Naive thymus-derived CD8-positive, alpha-beta T cell (primary cell): ENCODE measurements at regions not wholly inside any gene's neighbourhood (a gene's known extent, or its start where the extent isn't known, plus 50 kb on each side); places are given as distances from the start of the nearest gene placed in this dataset.

Source experiments
- ATAC-seq, 2 donors: fragments of 150-1000 bp; cut with Tn5 transposase in 1 of 2; sonication (Bioruptor Pico), chemical (Tn5 transposase) in 1 of 2; 1 replicate in 1 of 2; 2 replicates in 1 of 2; pipeline ENCODE4 v1.10.0; 2021; ENCODE audit warnings: mild to moderate bottlenecking in 2 of 2, moderate library complexity in 2 of 2
- POLR2A ChIA-PET: fragments of 350-600 bp; sonication (Branson Sonifier 250); formaldehyde crosslinking; loops from one replicate; lab custom pipeline; 2021; ENCODE audit warnings: antibody characterized with exemption; lab: Charles Lee
- DNase-seq, 10 donors: peaks; one replicate each; pipeline versions ENCODE4 v3.0.0 to v3.0.0-alpha.2; 2020 to 2022
- H3K27ac Mint-ChIP-seq, 10 donors: one replicate each; pipeline ENCODE4 v1.8.0; 2020 to 2022; ENCODE audit warnings: mild to moderate bottlenecking in 10 of 10, mixed read lengths in 10 of 10, moderate library complexity in 4 of 10, inconsistent platforms in 1 of 10
- H3K27me3 Mint-ChIP-seq, 5 donors: one replicate each; pipeline ENCODE4 v1.8.0; 2021 to 2022; ENCODE audit warnings: mixed read lengths in 5 of 5
- H3K36me3 Mint-ChIP-seq, 3 donors: one replicate each; pipeline ENCODE4 v1.8.0; 2020 to 2022; ENCODE audit warnings: mixed read lengths in 3 of 3, mild to moderate bottlenecking in 2 of 3, inconsistent platforms in 1 of 3
- H3K4me1 Mint-ChIP-seq, 4 donors: one replicate each; pipeline ENCODE4 v1.8.0; 2021 to 2022; ENCODE audit warnings: mixed read lengths in 4 of 4
- H3K4me3 Mint-ChIP-seq, 10 donors: one replicate each; pipeline ENCODE4 v1.8.0; 2020 to 2022; ENCODE audit warnings: mild to moderate bottlenecking in 10 of 10, mixed read lengths in 10 of 10, moderate library complexity in 6 of 10, inconsistent platforms in 1 of 10
- H3K9me3 Mint-ChIP-seq, 9 donors: one replicate each; pipeline ENCODE4 v1.8.0; 2020 to 2022; ENCODE audit warnings: mixed read lengths in 9 of 9, mild to moderate bottlenecking in 3 of 9, inconsistent platforms in 1 of 9, moderate library complexity in 1 of 9

- no peak overlapping the region for H3K27ac Mint-ChIP-seq
- DNase-seq: no peak
- no peaks in the 10 kb centered on the region for H3K27me3 Mint-ChIP-seq
- H3K9me3 Mint-ChIP-seq: peaks cover 0 to 9% (median 0%) of the 10 kb centered on the region in 9 donors
- POLR2A ChIA-PET: no interaction called here
- no peak overlapping the region for H3K4me3 Mint-ChIP-seq
- no peaks in the 10 kb centered on the region for H3K4me1 Mint-ChIP-seq
- H3K36me3 Mint-ChIP-seq: no peaks in the 10 kb centered on the region
- ATAC-seq: no peak
Observed at GRCh38 chr5:120895660-120896059, 431.6 kb downstream of the PRR16 start.

GRCh38 chr5:120901199-120901598 lies 437.1 kb downstream of the PRR16 start:
- DNase-seq (no peak), ATAC-seq (no peak)
- POLR2A ChIA-PET: no interaction called here
- H3K27me3 Mint-ChIP-seq: no peaks in the 10 kb centered on the region
- peaks cover 0 to 13% (median 4%) of the 10 kb centered on the region in 9 donors for H3K9me3 Mint-ChIP-seq
- no peak overlapping the region for H3K4me3 Mint-ChIP-seq
- H3K27ac Mint-ChIP-seq: no peak overlapping the region
- H3K36me3 Mint-ChIP-seq: no peaks in the 10 kb centered on the region
- H3K4me1 Mint-ChIP-seq: no peaks in the 10 kb centered on the region

- no peak overlapping the region for H3K27ac Mint-ChIP-seq
Observed at GRCh38 chr5:120907953-120908352, 443.9 kb downstream of the PRR16 start.

GRCh38 chr5:120910629-120911028 lies 446.5 kb downstream of the PRR16 start:
- DNase-seq: no peak
- H3K36me3 Mint-ChIP-seq: no peaks in the 10 kb centered on the region
- peaks cover 0 to 25% (median 6%) of the 10 kb centered on the region in 9 donors for H3K9me3 Mint-ChIP-seq
- ATAC-seq: no peak
- H3K27me3 Mint-ChIP-seq: no peaks in the 10 kb centered on the region
- no peak overlapping the region for H3K4me3 Mint-ChIP-seq
- H3K4me1 Mint-ChIP-seq: no peaks in the 10 kb centered on the region
- POLR2A ChIA-PET: no interaction called here
- no peak overlapping the region for H3K27ac Mint-ChIP-seq

More at GRCh38 chr5:120907953-120908352, 443.9 kb downstream of the PRR16 start:
- POLR2A ChIA-PET: no interaction called here
- Mint-ChIP-seq H3K9me3 (peaks cover 0 to 36% (median 6%) of the 10 kb centered on the region in 9 donors), H3K27me3 (no peaks in the 10 kb centered on the region), H3K4me3 (no peak overlapping the region), H3K36me3 (no peaks in the 10 kb centered on the region), H3K4me1 (no peaks in the 10 kb centered on the region)
- ATAC-seq (no peak), DNase-seq (no peak)

- no peaks in the 10 kb centered on the region for H3K36me3 Mint-ChIP-seq
- no peaks in the 10 kb centered on the region for H3K4me1 Mint-ChIP-seq
- H3K9me3 Mint-ChIP-seq: peaks cover 0 to 24% (median 3%) of the 10 kb centered on the region in 9 donors
- no peaks in the 10 kb centered on the region for H3K27me3 Mint-ChIP-seq
- DNase-seq (no peak), ATAC-seq (no peak)
- POLR2A ChIA-PET: no interaction called here
- H3K27ac Mint-ChIP-seq: no peak overlapping the region
- no peak overlapping the region for H3K4me3 Mint-ChIP-seq
Observed at GRCh38 chr5:120913396-120913795, 449.3 kb downstream of the PRR16 start.

- Mint-ChIP-seq H3K4me1 (no peaks in the 10 kb centered on the region), H3K27ac (no peak overlapping the region), H3K36me3 (no peaks in the 10 kb centered on the region), H3K4me3 (no peak overlapping the region), H3K27me3 (no peaks in the 10 kb centered on the region), H3K9me3 (peaks cover 0 to 13% (median 0%) of the 10 kb centered on the region in 9 donors)
- no peak for DNase-seq
- no peak for ATAC-seq
- POLR2A ChIA-PET: no interaction called here
Observed at GRCh38 chr5:120917214-120917758, 453.2 kb downstream of the PRR16 start.

GRCh38 chr5:120919017-120919416 lies 454.9 kb downstream of the PRR16 start:
- ATAC-seq (no peak), DNase-seq (no peak)
- Mint-ChIP-seq H3K4me3 (no peak overlapping the region), H3K36me3 (no peaks in the 10 kb centered on the region), H3K9me3 (peaks cover 0 to 7% (median 0%) of the 10 kb centered on the region in 9 donors), H3K4me1 (no peaks in the 10 kb centered on the region), H3K27ac (no peak overlapping the region), H3K27me3 (no peaks in the 10 kb centered on the region)
- POLR2A ChIA-PET: no interaction called here

- H3K4me3 Mint-ChIP-seq: no peak overlapping the region
- peaks cover 0 to 11% (median 2%) of the 10 kb centered on the region in 9 donors for H3K9me3 Mint-ChIP-seq
- ATAC-seq (no peak), DNase-seq (no peak)
- H3K27me3 Mint-ChIP-seq: no peaks in the 10 kb centered on the region
- H3K4me1 Mint-ChIP-seq: no peaks in the 10 kb centered on the region
- no peak overlapping the region for H3K27ac Mint-ChIP-seq
- POLR2A ChIA-PET: no interaction called here
- H3K36me3 Mint-ChIP-seq: no peaks in the 10 kb centered on the region
Observed at GRCh38 chr5:120923026-120923425, 458.9 kb downstream of the PRR16 start.

GRCh38 chr5:120926471-120926870 lies 462.4 kb downstream of the PRR16 start:
- ATAC-seq: no peak
- POLR2A ChIA-PET: no interaction called here
- no peaks in the 10 kb centered on the region for H3K36me3 Mint-ChIP-seq
- DNase-seq: no peak
- peaks cover 0 to 8% (median under 1%) of the 10 kb centered on the region in 9 donors for H3K9me3 Mint-ChIP-seq
- no peaks in the 10 kb centered on the region for H3K27me3 Mint-ChIP-seq
- H3K4me3 Mint-ChIP-seq: no peak overlapping the region
- no peaks in the 10 kb centered on the region for H3K4me1 Mint-ChIP-seq
- no peak overlapping the region for H3K27ac Mint-ChIP-seq

GRCh38 chr5:120927950-120928530 lies 463.9 kb downstream of the PRR16 start:
- Mint-ChIP-seq H3K9me3 (peaks cover 0 to 15% (median 2%) of the 10 kb centered on the region in 9 donors), H3K27me3 (no peaks in the 10 kb centered on the region), H3K36me3 (no peaks in the 10 kb centered on the region), H3K4me1 (no peaks in the 10 kb centered on the region), H3K4me3 (no peak overlapping the region), H3K27ac (no peak overlapping the region)
- DNase-seq: no peak
- POLR2A ChIA-PET: no interaction called here
- no peak for ATAC-seq

GRCh38 chr5:120932480-120932879 lies 468.4 kb downstream of the PRR16 start:
- DNase-seq (no peak), ATAC-seq (no peak)
- Mint-ChIP-seq H3K36me3 (no peaks in the 10 kb centered on the region), H3K9me3 (peaks cover 0 to 23% (median 0%) of the 10 kb centered on the region in 9 donors), H3K4me3 (no peak overlapping the region), H3K4me1 (no peaks in the 10 kb centered on the region), H3K27ac (no peak overlapping the region), H3K27me3 (no peaks in the 10 kb centered on the region)
- POLR2A ChIA-PET: no interaction called here

- ATAC-seq (no peak), DNase-seq (no peak)
- POLR2A ChIA-PET: no interaction called here
- H3K27ac Mint-ChIP-seq: no peak overlapping the region
- H3K36me3 Mint-ChIP-seq: no peaks in the 10 kb centered on the region
- peaks cover 0 to 26% (median 0%) of the 10 kb centered on the region in 9 donors for H3K9me3 Mint-ChIP-seq
- no peak overlapping the region for H3K4me3 Mint-ChIP-seq
- no peaks in the 10 kb centered on the region for H3K4me1 Mint-ChIP-seq
- no peaks in the 10 kb centered on the region for H3K27me3 Mint-ChIP-seq
Observed at GRCh38 chr5:120934031-120934430, 469.9 kb downstream of the PRR16 start.

GRCh38 chr5:120936652-120937051 lies 472.6 kb downstream of the PRR16 start:
- Mint-ChIP-seq H3K27ac (no peak overlapping the region), H3K27me3 (no peaks in the 10 kb centered on the region), H3K36me3 (no peaks in the 10 kb centered on the region), H3K4me1 (no peaks in the 10 kb centered on the region), H3K9me3 (peaks cover 0 to 28% (median 2%) of the 10 kb centered on the region in 9 donors), H3K4me3 (no peak overlapping the region)
- no peak for ATAC-seq
- no peak for DNase-seq
- POLR2A ChIA-PET: no interaction called here

- POLR2A ChIA-PET: no interaction called here
Observed at GRCh38 chr5:120938604-120939003, 474.5 kb downstream of the PRR16 start.

More at GRCh38 chr5:120938604-120939003, 474.5 kb downstream of the PRR16 start:
- Mint-ChIP-seq H3K4me1 (no peaks in the 10 kb centered on the region), H3K27ac (no peak overlapping the region), H3K27me3 (no peaks in the 10 kb centered on the region), H3K9me3 (peaks cover 0 to 21% (median 0%) of the 10 kb centered on the region in 9 donors), H3K36me3 (no peaks in the 10 kb centered on the region), H3K4me3 (no peak overlapping the region)
- ATAC-seq (no peak), DNase-seq (no peak)
